NCI-H526 (cell line): ENCODE measurements at regions not wholly inside any gene's neighbourhood (a gene's known extent, or its start where the extent isn't known, plus 50 kb on each side); places are given as distances from the start of the nearest gene placed in this dataset.

Experiments
- DNase-seq, 2 experiments: peaks; one replicate each; lab custom pipeline; 2025; lab: John Stamatoyannopoulos, UW

DNA sequence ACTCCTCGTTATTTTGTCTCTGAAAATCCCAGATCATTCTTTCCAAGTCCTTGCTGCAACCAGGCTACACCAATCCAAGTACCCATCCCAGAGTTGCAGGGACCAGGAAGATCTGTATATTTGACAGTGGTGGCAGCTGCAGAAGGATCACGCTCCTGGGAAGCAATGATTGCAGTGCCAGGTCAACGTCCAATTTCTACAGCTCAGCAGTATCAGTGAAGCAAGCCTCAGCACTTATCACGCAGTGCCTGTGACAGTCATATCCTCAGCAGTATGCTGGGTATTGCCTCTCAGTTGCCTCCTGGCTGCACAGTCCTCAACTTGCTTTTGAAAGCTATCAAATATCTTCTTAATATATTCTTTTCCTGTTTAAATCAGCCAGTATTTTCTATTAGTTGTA lies 66.7 kb downstream of the BARHL2 start:
- DNase-seq = no peak

- no peak for DNase-seq
Measured at GRCh38 chr1:90640325-90640724, 76.8 kb downstream of the BARHL2 start.

GRCh38 chr1:90622666-90623065 lies 94.4 kb downstream of the BARHL2 start:
- no peak for DNase-seq

- no peak for DNase-seq
Measured at GRCh38 chr1:90621986-90622385, 95.1 kb downstream of the BARHL2 start.

- peak in 1 of 2 experiments; percentile 61 for DNase-seq
Measured at GRCh38 chr1:90616395-90616794, 100.7 kb downstream of the BARHL2 start.

- peak in 1 of 2 experiments; percentile 25 for DNase-seq
Measured at GRCh38 chr1:90614872-90615271, 102.2 kb downstream of the BARHL2 start.

DNA sequence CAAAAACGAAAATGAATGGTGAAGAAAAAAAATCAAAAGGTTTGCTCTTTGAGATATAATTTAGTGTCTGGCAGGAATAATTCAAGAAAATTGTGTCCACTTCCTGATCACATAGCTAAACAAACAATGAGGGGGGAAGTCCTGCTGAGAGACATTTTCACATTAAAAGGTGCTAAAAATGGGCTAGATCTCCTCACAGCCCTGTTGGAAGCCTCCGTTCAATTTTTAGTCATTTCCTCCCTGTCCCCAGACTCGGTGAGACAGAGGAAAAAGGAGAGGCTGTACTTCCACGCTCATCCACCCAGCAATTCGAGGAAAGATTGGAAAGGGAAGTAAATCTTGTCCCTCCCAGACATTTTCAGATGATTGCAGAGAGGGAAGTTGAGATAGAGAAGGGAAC lies 103.7 kb downstream of the BARHL2 start:
- DNase-seq = no peak

DNA sequence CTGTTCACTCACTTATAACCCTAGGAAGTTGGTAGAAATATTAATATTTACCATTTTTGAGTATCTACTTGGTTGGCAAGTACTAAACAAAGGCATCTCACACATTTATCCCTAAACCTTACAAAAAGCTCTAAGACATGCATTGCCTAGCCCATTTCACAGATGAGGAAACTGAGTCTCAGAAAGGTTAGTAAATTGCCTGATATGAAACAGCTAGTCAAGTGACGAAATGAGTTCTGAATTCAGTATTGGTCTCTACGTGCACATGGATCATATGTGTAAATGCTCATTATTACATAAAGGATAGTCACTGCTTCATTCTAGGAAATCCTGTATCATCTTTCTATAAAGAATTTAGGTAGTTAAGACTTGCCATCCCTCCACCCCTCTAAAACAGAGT lies 105.1 kb downstream of the BARHL2 start:
- DNase-seq = no peak

DNA sequence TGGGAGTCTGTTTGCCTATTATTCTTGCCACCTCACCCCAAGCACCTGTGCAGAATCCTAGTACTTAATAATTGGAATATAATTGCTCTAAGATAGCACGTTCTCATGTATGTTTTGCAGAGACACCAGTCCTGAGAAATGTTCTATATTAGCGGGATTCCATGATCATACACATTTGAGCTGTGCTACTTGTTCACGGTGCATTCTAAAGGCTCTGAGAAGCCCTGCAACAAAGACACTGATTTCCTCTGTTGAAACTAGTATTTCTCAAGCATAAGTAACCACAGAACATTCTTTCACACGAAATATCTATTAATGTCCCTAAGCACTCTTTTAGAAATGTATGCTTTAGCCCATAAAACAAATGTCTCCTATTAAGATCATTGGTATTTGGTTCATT lies 109.4 kb downstream of the BARHL2 start:
- no peak for DNase-seq

GRCh38 chr1:90605070-90605469 lies 112.0 kb downstream of the BARHL2 start:
- DNase-seq = no peak

- no peak for DNase-seq
Measured at GRCh38 chr1:90593312-90593711, 123.8 kb downstream of the BARHL2 start.

GRCh38 chr1:90591970-90592356 lies 125.1 kb downstream of the BARHL2 start:
- no peak for DNase-seq

DNA sequence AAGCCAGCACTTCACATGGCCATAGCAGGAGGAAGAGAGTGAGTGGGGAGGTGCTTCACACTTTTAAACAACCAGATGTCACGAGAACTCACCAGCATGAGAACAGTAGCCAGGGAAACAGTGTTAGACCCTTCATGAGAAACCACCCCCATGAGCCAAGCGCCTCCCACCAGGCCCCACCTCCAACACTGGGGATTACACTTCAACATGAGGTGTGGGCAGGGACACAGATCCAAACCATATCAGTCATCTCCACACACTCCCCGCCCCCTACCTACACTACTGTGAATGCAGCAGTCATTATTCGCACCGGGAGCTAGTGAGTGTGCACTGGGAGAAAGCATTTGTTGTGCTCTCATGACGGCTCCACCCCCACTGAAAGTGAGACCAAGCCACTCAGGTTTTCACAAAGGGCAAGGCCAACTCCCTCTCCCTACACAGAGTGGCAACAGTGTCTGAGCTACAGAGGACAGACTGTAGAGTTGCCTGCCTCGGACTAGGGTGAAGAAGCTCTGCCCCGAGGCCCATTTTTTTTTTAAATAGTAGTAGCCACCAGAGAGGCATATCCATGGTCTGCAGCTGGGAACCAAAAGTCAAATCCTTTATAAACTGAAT lies 125.6 kb downstream of the BARHL2 start:
- DNase-seq = no peak

GRCh38 chr1:90580176-90580575 lies 136.9 kb downstream of the BARHL2 start:
- peak in 1 of 2 experiments; percentile 10 for DNase-seq

DNA sequence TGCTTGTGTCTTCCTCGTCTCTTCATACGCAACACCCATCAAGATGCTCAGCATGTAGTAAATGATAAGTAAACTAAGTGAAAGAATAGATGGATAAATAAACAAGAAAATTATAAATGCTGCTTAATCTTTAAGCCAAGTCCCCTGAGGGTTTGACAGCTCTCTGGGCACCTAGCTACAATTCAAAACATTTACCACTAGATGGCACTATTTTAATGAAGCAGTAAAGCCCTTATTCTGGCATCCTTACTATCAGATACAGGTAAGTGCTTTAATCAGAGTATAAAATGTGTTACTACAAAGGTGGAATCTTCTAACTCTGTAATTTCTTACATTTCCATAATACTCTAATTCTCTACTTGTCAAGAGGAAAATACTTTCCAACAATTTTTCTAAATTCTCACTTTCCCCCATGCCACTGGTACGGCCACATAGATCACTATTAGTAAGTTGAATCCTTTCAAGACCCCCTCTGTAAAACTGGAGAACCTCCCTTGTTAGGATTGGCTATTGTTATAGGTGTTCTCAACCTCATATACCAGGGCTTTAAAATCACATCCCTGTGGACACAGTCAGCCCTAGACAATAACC lies 137.8 kb downstream of the BARHL2 start:
- DNase-seq = peak; percentile 9 to 75

- no peak for DNase-seq
Measured at GRCh38 chr1:90574692-90575370, 142.3 kb downstream of the BARHL2 start.

DNA sequence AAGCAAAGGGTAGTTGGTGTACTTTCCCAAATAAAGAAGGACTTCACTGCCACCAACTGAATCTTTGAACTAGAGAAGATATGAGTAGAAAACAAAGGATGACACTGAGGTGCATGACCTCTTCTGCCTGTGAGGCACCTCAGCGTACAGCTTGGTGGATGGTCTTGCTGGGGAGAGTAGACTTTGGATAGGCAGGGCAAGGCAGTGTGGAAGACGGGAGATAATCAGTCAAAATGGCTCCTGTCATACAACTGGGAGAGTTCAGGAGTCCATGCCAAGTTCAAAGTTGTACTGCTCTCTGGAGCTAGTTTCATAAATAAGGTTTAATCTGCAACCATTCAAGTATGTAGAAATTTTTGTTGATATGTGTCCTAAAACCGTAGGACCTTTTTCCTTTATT lies 143.4 kb downstream of the BARHL2 start:
- no peak for DNase-seq

GRCh38 chr1:90572446-90572845 lies 144.7 kb downstream of the BARHL2 start:
- no peak for DNase-seq

GRCh38 chr1:90568436-90568835 lies 148.7 kb downstream of the BARHL2 start:
- no peak for DNase-seq

GRCh38 chr1:90564164-90564563 lies 152.9 kb downstream of the BARHL2 start:
- DNase-seq = no peak

GRCh38 chr1:90562892-90563291 lies 154.2 kb downstream of the BARHL2 start:
- no peak for DNase-seq

- peak in 1 of 2 experiments; percentile 16 for DNase-seq
Measured at GRCh38 chr1:90561911-90562310, 155.2 kb downstream of the BARHL2 start.

- DNase-seq = no peak
Measured at GRCh38 chr1:90561103-90561783, 155.9 kb downstream of the BARHL2 start.
